NCI-H82 treated with DMSO at 0.1 percent for 48 hours (cell line): ENCODE measurements at regions not wholly inside any gene's neighbourhood (a gene's known extent, or its start where the extent isn't known, plus 50 kb on each side); places are given as distances from the start of the nearest gene placed in this dataset.
"Not testable (repeated sequence)": the region's sequence is repeated elsewhere in the genome, so short reads cannot be mapped to it uniquely, and the experiment has no call there.

ENCODE experiments used
- DNase-seq: peaks from one replicate; lab custom pipeline; 2025; ENCODE audit not compliant: unreplicated experiment; lab: John Stamatoyannopoulos, UW

DNA sequence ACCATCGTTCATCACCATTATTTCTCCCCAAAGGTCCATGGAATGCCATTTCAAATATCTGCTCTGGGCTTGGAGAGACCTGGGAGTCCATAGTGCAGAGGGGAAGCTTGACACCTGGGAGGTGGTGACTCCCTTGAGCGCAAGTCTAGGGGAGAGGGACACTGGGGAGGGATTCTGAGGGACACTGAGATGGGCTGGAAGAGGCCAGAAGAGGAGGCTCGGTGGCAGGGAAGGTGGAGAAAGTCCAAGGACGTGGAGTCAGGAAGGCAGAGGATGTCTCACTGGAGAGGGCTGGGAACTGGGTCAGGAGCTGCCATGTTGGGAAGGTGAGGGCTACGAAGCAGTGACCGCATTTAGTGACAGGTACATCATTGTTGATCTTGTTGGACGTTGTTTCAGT is 160.3 kb upstream of the MVB12B start:
- no peak for DNase-seq

DNA sequence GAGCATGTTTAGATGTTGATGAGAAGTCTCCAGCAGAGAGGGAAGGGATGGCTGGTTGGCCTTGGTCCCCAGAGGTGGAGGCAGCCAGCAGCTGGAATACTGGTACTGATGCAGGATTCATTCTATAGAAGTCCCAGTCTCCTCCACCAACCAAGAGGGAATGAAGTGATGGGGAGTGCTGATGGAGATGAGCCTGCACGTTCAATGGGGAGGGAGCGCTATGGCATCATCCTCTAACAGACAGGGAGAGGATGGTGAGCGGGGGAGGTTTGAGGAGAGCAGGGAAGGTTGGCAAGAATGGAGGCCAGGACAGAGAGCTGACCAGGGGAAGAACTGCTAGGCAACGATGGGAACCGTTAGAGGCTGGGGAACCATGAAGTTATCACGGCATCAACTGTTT is 159.8 kb upstream of the MVB12B start:
- DNase-seq, result no peak

DNA sequence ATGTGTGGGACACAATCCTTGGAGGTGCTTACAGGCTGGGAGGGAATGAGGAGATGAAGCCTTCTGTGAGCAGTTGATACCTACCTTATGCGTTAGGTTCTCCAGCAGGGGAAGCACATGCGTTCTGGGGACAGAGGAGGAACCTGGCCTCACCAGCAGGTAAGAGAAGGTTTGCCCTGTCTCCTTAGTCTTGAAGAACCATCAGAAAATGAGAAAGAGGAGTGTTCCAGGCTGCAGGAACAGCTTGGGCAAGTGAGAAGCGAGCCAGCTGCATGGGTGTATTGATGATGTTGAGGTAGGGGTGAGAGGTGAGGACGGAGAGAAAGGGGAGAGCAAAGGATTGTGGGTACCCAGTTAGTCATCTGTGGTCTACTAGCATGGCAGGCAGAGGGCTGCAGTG is 156.9 kb upstream of the MVB12B start:
- DNase-seq, result no peak

DNA sequence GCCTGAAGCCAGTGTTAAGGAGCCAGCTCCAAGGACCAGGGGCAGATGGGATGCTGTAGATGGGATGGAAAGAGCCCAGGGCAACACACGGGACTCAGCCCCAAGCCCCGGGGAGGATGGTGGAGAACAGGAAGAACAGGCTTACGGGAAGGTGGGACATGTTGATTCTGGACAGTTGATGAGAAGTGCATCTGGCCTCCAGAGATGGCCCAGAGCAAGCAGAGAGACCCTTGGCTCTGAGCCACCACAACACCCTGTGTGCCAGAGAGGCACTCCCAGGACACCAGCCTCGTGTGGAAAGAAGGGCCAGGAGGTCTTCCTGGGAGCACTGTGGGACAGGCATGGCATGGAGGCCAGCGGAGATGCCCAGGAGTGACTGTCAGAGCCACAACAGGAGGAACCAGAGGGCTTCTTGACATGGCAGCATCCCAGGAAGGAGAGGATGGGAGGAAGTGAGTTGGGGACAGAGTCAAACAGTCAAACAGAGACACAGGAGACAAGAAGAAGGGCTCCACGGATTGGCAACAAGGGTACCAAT is 156.3 kb upstream of the MVB12B start:
- no peak for DNase-seq

DNA sequence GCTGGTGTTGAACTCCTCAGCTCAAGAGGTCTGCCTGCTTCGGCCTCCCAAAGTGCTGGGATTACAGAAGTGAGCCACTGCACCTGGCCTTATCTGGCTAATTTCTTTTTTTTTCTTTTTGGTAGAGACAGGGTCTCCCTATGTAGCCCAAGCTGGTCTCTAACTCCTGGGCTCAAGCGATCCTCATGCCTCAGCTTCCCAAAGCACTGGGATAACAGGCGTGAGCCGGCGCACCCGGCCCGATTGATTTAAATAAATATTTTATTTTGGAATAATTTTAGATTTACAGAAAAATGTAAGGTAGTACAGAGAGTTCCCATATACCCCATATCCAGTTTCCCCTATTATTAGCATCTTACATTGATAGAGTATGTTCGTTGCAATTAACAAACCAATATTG is 155.0 kb upstream of the MVB12B start:
- no peak for DNase-seq

DNA sequence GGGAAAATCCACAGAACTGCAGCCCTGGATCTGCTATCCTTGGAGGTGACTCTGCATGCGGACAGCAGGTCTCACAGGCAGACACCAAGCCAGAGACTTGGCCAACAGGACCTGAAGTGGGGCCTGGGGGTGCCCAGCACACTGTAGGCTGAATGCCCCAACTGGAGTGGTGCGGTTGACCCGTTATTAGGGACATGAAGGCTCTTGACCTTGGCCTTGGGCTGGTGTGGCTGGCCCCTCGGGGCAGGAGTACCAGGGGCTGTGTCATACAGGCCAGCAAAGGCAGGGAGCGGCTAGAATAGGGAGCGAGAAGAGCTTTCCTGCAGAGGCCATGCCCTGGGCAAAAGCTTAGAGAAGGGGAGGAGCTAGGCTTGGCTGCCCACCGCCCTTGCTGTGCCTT is 153.2 kb upstream of the MVB12B start:
- DNase-seq, result no peak

DNA sequence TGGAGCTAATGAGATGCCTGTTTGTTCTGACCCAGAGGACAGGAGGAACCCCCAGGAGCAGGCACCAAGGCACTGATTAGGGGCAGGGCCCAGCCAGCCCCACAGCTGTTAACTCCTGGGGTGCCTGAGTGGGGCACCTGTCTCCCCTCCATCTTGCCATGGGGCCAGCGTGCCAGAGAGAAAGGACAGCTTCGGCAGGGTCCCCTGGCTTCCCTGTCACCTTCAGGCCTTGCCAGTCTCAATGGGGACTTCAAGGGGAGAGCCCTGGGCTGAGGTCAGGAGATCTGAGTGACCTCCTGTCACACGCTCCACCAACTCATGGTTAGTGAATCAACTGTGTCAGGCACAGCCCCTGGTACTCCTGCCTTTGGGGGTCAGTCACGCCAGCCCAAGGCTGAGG is 152.7 kb upstream of the MVB12B start:
- no peak for DNase-seq

DNA sequence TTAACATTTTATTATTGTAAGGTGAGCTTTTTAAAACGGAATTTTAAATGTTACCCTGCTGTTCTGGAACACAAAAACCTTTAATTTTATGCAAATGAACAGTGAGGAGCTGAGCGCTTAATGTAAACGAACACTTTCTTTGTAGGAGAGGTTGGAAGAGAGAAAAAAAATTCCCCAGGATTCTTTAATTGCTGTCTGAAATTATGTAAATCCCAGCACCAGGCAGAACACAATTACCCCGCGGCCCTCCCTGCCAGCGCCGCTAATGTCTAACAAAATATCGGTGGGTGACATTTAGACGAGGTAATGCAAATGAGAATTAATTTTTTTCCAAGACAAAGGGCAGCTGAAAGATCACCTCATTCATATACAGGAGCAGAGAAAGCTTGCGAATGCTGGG is 143.4 kb upstream of the MVB12B start:
- DNase-seq, result no peak

DNA sequence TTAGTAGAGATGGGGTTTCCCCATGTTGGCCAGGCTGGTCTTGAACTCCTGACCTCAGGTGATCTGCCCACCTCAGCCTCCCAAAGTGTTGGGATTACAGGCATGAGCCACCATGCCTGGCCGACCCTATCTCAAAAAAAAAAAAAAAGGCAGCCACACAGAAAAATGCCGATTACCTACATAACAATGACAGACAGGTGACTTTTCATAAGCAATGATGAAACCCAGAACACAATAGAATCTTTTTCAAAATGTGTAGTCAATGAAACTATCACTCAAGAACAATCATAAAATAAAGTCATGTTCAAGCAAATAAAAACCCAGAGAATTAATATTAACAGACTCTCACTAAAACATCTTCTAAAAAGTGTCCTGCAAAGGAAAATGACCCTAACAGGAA is 135.6 kb upstream of the MVB12B start:
- DNase-seq, result not testable (repeated sequence)

DNA sequence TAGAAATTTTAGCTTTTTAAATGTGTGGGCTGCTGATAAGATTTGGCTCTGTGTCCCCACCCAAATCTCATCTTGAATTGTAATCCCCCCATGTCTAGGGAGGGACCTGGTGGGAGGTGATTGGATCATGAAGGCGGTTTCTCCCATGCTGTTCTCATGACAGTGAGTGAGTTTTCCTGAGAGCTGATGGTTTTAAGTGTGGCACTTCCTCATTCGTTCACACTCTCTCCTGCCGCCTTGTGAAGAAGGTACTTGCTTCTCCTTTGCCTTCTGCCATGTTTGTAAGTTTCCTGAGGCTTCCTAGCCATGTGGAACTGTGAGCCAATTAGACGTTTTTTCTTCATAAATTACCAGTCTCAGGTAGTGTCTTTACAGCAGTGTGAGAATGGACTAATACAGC is 127.8 kb upstream of the MVB12B start:
- no peak for DNase-seq

DNA sequence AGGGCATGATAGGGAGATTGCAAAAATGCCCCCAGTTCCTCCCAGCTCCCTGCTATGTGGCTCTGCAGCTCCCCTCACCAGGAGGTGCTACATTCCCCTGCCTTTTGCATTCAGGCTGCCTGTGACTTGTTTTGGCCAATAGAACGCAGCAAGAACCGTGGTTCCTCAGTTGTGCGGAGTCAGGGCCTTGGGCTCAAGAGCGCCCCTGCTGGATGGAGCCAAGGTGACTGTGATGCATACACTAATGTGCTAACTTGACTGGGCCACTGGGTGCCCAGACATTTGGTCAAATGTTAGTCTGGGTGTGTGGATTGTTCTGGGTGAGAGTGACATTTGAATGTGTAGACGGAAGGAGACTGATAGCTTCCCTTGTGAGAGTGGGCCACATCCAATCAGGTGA is 123.3 kb upstream of the MVB12B start:
- no peak for DNase-seq

DNA sequence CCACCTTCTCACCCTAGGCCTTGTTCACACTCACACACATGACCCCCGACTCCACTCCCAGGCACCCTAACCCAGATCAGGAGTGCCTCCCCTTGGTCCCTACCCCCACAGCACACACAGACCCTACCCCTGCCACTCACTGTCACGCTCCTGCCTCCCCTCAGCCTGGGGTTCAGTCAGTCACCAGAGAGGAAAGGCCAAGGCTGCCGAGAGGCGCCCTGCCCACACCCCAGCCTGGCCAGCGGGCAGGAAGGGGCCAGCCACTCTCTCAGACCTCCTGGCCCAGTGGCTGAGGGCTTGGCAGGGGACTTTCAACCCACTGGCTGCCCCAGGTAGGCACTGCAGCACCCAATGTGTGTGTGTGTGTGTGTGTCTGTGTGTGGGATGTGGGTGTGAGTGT is 122.4 kb upstream of the MVB12B start:
- no peak for DNase-seq

DNA sequence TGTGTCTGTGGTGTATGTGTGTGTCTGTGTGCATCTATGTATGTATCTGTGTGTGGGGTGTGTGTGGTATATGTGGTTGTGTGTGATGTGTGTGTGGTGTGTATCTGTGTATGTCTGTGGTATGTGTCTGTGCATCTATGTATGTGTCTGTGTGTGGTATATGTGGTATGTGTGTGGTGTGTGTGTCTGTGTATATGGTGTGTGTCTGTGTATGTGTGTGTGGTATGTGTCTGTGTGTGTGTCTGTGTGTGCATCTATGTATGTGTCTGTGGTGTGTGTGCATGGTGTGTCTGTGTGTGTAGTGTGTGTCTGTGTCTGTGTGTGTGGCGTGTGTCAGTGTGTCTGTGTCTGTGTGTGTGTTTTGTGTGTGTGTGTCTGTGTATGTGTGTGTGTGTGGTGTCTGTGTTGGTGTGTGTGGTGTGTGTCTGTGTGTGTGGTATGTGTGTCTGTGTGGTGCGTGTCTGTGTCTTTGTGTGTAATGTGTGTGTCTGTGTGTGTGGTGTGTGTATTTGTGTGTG is 121.9 kb upstream of the MVB12B start:
- no peak for DNase-seq

DNA sequence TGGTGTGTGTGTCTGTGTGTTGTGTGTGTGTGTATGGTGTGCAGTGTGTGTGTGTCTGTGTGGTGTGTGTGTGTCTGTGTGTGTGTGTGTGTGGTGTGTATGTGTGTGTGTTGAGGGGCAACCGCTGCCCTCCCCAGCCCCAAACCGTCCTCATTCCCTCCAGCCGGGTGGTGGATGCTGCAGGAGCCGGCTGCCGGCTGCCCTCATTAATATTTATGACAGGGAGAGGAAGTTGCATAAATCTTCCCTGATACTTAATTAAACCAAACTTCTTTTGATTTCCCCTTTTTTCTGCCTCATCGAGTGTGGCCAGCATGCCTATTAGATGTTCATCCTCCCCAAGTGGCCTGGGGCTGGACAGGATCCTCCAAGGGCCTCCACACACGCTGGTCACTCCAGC is 121.4 kb upstream of the MVB12B start:
- DNase-seq, result no peak

DNA sequence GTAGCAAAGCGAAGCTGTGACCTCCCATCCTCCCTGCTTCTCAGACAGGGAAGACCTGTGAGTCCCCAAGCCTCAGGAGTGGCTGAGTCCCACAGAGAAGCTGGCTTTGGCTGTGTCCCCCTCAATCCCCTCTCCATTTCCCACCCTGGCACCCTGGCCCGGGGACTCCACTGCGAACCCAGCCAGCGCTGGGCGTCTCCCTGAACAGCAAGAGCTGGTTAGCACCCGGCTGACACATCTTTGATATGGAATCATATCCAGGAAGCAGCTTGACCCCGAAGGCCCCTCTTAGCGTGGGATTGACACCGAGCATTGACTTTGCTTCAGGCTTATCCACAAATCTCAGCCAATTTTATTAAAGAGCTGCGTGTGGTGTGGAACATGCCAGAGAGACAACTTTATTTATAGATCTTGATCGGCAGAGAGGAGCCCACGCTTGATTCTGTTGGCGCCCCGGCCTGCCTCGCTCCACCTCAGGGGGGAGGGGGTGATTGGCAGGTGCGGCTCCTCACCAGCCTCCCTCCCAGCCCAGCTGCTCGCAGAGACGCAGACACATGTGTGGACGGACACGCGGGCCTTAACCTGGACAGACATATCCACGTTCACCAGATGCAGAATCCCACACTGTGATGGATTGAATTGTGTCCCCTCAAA is 120.7 kb upstream of the MVB12B start:
- DNase-seq, result no peak

DNA sequence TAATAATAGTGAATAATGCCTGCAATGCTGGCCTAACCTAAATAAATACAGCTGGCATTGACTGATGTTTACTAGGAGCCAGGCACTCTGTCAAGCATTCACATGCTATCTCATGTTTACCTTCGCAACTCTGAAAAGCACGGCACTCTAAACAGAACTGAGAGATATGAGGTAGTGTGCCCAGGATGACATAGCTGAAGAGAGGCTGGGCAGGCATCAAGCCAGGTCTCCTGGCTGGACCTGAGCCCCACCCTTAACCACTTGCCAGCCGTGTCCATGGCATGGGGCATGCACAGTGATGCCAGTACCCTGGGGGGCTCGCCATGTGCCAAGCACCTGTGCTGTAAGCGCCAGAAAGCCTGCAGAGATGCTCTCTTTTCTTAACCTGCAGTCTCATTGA is 119.4 kb upstream of the MVB12B start:
- DNase-seq, result no peak

DNA sequence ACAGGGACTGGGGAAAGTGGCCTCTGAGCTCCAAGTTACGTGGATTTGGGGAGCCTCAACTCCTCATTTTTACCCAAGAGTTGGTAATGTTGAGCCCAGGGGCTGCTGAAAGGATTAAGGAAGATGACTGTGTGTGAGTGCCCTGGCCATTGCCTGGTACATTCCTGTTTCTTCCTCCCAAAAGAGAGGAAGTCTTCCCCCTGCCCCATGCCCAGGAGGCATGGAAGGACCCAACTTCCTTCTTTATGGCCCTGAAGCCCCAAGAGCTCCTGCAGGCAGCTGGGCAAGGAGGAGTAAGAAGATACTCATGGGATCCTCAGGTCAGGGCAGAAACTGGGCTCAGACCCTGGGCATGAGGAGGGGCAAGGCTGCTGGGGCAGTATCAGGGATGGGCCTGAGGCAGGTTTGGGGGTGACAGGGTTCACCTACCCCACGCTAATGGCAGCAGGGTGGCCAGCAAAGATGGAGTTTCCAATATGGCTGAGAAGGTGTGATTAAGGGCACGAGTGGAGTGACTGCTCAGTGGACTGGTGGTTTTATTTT is 118.3 kb upstream of the MVB12B start:
- no peak for DNase-seq

DNA sequence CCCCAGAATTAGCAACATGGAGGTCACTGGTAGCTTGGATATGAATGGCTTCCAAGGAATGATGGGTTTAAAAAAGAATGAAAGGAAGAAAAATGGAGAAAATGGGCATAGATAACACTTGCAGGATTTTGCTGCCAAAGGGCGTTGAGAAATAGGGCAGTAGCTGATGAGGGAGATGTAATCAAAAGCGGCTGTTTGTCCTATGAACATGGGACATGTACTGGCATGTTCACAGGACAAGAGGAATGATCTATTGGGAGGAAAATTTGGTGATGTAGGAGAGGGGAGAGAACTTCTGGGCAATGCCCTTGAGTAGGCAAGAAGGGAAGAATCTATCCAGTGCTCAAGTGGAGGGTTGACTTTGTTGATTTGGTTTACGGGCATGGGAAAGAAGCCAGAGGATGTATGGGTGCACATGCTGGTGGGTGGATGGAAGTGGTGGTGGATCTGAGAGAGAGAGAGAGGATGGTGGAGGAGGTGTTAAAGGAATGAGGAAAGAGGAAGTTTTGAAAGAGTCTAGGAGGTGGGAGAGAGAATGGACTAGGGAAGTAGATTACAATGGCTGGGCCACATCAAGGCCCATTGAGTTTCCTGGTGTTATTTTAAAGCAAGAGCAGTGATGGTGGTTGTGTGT is 115.1 kb upstream of the MVB12B start:
- no peak for DNase-seq

DNA sequence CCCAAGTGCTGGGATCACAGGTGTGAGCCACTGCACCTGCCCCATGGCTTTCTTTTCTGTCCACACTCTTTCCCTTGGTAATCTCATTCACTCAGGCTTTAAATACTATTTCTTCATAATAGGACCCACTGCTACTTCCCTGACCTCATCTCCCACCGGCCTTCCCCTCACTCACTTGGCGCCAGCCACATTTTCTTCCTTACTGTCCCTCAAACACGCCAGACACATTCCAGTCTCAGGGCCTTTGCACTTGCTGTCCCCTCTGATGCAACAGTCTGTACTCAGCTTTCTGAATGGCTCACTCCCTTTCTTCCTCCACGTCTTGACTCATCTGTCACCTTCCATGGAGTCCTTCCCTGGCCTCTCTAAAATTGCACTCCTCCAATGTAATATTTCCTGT is 111.1 kb upstream of the MVB12B start:
- DNase-seq, result no peak

DNA sequence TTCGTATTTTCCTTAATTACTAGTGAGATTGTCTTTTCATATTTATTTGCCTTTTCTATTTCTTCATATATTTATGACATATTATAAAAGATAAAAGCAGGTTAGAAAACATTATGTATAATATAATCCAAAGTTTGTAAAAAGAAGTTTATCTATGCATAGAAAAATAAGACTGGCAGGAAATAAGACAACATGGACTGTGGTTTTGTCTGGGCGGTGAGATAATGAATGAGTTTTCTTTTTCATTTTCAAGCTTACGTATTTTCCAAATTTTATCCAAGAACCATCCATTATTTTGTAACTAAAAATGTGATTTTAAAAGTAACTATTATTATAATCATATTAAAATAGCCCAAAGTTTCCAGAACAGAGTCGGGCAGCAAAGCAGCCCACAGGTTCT is 109.8 kb upstream of the MVB12B start:
- DNase-seq, result no peak

DNA sequence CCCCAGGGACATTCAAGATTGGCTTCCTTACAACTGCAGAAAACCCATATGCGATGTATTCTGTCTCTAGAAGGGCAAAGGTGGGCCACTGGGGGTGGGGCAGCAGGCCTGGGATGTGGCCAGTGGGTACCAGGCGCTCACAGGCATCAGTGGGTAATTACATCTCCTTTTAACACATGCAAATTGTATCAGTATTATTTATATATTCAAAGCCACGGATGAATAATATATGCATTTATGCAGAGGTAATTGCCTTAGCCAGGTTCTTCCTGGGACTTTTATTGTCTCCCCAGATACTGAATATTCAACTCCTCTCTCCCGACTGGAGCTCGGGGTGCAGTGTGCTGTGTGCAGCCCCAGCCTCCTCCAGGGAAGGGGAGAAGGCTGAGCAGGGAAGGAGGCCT is 109.4 kb upstream of the MVB12B start:
- no peak for DNase-seq

DNA sequence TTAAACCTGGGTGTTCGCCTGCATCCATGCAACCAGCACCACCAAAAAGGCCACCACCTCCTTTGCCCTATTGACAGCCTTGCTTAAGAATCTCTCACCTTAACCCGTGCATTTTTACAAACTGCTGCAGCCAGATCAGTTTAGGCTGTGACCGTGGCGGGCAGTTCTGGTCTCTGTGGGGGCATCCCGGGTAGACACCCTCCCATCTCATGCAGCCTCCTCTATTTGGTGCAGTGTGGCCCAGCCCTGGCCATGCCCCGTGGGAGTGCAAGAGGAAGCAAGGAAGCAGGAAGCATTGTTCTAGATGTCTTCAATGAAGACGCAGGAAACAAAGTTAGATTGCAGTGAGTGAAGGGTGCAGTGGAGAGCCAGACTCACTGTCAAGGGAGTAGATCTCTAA is 108.8 kb upstream of the MVB12B start:
- no peak for DNase-seq
